ENCODE measurements at regions not wholly inside any gene's neighbourhood (a gene's known extent, or its start where the extent isn't known, plus 50 kb on each side); places are given as distances from the start of the nearest gene placed in this dataset.

GRCh38 chr5:32165-32564 is 59.8 kb upstream of the PLEKHG4B start:
- no peak for TF ChIP-seq CTCF (IDR thresholded peaks at IDR 0.05)
- TF ChIP-seq POLR2A (IDR thresholded peaks at IDR 0.05) = no peak

Data from ovary (tissue), 3 donors.